HG03354 (cell line): ENCODE measurements at regions not wholly inside any gene's neighbourhood (a gene's known extent, or its start where the extent isn't known, plus 50 kb on each side); places are given as distances from the start of the nearest gene placed in this dataset.
A peak's percentile ranks its signal among the peaks of the same experiment; 100 is the strongest.

Experiments used
- ATAC-seq: cut with Tn5 transposase; IDR thresholded peaks from one replicate; pipeline ENCODE4 v1.9.1; 2021; ENCODE audit warnings: mild to moderate bottlenecking; ENCODE audit not compliant: unreplicated experiment, poor library complexity, severe bottlenecking

DNA sequence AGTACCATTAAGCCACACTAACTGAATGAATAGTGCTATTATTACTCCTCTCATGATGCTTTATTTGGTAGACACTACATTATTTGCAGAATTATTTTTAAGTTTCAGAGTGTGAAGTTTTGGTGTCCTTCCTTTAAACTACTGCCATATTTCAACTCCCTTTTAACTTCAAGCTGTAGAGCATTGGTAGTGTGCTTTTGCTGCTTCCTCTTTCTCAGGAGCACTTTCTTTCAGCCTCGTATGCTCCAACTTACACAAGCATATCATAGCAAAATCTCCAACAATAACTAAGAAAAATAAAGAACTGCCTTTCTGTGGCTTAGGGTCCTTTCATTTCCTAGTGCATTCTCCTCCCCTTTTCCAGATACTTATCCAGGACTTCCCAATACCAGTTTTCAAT, 476.4 kb upstream of the AGTR1 start:
- ATAC-seq = no peak

DNA sequence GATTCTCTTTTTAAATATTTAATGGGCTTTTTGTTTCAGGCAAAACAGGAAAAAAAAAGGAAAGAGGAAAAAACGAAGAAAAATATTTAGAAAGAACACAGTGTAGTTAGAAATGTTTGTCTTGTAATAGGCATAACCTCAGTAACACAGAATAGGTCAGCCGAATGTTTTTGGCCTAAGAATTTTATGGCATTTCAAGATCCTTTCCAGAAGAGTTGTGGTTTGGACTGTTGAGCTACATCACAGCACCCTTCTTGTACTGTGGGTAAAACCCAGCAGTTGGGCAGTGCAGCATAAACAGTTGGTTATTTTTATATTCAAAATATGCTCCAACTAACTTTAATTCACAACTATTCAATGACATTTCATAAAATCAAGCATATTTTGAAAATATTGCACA, 474.4 kb upstream of the AGTR1 start:
- no peak for ATAC-seq

DNA sequence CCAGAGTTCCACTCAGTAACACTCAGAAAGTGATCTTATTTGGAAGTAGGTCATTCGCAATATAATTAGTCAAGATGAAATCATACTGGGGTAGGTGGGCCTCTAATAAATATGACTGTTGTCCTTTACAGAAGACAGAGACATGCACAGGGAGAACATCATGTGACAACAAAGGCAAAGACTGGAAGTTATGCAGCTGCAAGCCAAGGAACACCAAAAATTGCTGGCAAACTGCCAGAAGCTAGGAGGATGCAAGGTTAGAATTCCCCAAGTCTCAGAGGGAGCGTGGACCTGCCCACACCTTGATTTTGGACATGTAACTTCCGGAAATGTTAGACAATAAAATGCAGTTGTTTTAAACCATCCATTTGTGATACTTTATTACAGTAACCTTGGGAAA, 471.5 kb upstream of the AGTR1 start:
- no peak for ATAC-seq

DNA sequence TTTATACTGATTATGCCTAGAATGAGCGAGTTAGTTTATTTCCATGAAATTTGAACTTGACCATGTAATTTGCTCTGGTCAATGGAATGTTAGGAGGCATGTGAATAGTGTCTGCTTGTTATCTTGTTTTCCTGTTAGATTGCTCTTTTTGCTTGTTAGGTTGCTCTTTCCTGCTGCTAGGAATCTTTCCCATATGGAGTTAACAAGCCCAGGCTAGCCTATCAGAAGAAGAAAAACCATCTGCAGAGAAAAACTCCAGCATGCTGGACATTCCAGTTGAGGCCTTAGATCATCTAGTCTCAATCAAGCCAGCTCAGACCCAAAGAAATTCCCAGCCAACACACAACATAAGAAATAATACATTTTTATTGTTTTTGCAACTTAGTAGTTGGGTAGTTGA, 470.2 kb upstream of the AGTR1 start:
- no peak for ATAC-seq

DNA sequence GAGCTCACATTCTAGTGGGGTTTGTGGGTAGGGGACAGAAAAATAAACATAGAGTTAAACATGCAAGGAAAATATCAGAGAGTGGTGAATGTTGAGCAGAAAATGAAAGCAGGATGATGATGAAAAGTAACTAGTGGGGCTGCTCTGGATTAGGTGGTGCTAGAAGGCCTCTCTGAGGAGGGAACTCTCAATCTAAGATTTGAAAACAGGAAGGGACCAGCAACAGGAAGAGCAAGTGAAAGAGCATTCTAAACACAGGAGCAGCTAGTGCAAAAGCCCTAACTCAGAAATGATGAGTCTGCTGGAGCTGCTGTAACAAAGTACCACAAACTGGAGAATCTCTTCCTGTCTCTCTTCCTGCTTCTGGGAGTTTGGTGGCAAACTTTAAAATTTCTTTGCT, 468.6 kb upstream of the AGTR1 start:
- ATAC-seq = peak; percentile 59

DNA sequence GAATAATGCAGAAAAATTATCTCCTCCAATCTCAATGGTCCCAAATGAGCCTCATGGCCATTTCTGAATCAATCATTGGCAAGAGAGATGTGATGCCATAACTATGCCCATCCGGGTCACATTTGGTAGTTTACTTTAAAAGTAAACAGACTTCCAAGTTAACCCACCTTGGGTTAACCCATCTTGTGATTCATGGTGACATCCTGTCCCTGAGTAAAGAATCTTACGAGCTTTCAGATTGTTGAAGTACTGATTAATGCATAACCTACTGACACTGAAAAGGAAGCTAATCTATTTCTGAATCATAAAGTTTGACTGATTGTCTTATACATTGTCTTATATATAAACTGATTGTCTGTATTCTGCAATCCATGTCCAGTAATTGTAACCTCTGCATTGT, 467.2 kb upstream of the AGTR1 start:
- no peak for ATAC-seq

DNA sequence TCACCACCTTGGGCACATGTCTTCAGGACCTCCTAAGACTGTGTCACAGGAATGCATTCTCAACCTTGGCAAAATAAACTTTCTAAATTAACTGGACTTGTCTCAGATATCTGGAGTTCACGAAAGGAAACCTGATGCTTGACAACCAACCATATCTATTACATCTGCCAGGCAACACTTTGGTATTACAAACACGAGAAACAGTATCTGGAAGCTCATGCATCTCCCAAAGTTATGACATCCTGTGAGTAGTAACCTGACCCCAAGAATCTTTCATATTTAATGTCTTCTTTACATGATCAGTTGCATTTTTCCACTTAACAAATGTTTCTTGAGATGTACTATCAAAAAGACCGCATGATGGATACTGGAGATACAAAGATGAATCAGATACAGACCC, 465.3 kb upstream of the AGTR1 start:
- no peak for ATAC-seq

DNA sequence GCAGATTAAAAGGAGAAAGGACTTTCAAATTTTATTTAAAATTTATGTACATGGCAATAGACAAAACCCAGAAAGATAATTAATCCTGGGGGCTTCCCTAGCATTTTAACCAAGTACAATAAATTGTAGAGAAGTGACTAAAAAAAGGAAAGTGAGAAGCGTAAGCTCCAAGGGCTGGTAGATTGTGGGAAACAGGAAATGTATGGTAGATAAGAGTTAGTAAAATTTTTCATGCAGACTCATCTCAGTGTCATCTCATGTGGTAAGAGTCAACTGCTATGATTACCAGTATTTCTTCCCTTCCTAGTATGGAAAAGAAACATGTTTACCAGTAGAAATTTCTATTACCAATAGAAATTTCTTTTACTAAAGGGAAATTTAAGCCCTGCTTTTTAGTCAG, 464.3 kb upstream of the AGTR1 start:
- peak; percentile 50 for ATAC-seq

DNA sequence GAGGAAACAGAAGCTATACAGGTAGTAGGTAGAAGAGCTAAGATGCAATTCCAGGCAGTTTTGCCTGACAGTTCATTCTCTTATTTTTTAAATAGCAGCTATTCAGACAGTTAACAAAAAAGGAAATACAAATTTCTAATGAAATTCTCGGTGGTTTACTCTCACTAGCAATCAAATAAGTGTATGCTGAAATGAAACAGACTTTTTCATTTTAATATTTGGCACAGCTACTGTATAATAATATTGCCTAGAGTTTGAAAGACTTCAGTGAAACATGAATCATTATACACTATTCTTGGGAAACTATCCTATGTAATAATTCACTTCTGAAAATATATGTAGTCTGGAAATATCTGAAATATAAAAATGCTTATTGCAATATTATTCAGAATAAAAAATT, 463.2 kb upstream of the AGTR1 start:
- no peak for ATAC-seq

DNA sequence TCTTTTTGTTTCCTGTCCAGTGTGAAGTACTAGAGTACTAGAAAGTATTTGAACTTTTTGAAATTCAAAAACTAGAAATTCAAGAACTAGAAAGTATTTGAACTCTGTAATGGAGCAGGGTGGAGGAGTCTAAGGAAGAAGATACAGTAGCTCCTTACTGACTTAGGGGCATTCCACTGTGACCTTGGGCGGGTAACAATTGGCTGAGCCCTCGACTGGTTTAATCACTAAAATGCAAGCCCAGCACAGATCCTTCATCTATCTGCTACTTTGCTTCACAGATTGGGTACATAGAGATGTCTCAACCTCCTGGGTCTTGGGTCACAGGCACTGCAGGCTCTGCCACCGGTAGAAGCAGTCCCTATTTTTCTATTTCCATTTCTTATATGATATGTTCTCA, 462.1 kb upstream of the AGTR1 start:
- ATAC-seq = no peak

DNA sequence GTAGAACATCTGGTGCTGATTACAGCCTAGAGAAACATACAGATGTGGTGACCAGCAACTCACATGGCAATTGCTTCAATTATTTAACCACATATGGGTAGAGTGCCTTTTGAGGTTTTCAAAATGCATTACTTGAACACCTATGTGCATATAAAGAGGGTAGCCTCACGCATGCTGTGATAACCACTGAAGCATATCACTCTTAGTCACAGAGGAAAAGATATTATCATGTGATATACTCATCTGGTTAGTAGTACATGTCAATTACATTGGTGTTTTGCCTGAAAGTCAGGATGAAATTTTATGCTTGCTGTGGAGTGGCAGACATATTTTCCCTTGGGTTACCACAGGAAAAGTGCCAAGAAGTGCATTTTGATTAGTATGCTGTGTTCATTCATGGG, 459.3 kb upstream of the AGTR1 start:
- ATAC-seq = no peak

DNA sequence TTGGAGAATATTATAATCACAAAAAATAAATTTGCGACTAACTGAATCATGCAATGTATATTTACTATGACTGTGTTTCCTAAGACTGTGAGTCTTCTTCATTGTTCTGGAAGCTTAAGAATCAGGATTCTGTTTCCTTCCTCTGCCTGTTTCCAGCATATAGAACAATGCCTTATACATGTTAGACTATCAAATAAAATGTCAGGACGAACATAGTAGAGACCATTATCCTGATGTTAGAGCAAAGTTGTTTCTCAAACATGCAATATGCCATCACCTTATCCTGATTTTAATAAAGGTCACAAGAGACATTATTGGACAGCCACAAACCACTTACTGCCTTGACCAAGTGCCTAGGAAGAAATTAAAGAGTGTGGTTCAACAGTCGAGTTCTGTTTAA, 457.4 kb upstream of the AGTR1 start:
- ATAC-seq = no peak

DNA sequence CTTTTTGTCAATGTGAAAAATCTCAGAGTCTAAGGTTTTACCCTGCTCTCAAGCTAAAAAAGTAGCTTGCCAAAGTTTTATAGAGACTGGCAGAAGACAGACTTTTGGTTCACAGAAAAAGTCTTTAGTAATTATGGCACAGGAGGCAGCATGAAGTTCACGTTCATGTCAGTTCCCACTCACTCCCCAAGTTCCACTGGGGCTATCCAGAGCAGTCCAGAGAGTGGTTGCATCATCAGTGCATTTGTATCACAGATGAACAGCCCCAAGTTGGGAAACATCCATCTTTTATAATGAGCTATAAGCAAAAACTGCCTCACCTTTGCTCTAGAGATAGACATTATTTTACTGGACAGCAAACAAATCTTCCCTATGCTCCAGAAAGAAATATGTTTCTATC, 454.1 kb upstream of the AGTR1 start:
- ATAC-seq = no peak

DNA sequence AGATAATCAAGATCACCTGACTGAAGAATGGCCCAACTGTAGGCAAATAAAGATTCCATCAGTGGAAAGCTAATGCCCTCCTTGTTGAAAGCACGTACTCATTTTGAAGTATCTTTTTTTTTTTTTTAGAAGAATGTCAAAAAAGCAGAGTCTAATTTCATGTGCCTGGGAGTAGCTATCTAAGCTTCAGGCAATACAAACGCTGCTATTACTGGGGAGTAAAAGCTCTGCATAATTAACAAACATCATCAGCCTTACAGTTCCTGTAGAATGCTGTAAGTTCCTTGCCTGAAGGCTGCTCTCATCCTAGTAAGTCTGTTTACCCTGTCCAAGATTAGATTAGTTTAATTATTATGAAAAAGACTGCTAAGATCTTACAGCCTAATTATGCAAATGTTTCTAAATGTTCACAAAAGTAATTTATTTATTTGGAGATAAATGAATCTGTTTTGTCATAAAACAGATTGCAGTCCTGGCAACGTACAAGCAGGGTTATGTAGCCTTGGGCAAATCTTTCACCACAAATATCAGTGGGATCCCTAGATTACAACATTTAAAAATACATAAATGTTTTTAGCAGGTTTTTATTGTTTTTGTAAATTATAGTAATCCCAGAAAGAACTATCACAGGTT, 451.3 kb upstream of the AGTR1 start:
- no peak for ATAC-seq

DNA sequence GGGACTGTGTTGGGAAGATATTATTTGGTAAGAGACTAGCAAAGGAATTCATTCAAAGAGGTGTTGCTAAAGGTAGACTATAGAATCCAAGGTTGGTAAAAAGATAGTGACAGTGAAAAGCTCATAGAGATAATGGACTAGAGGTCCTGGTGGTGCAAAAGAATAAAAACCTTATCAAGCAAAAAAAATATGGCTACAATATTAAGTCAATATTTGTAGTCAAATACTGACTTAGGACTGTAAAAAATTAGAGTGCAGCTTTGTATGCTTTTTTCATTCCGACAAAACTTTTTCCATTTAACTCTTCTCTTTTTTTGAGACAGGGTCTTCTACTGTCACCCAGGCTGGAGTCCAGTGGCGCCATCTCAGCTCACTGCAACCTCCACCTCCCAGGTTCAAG, 444.0 kb upstream of the AGTR1 start:
- ATAC-seq = no peak

DNA sequence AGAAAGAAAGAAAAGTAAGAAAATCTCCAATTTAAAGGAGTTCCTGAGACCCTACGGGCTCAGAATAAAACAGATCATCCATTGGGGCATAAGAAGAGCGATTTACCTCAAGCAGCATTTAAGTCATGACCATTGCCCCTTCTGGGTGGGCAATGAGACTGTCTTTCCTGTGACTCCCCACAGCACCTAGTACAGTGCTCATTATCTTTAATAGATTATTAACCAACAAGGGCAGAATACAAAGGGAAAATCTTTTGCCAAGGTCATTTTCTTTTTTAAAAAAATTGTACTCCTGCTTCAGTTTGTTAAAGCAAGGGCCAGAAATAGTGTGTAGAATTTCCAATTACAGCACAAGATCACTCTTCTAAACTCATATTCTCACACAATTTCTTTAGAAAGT, 443.3 kb upstream of the AGTR1 start:
- no peak for ATAC-seq

DNA sequence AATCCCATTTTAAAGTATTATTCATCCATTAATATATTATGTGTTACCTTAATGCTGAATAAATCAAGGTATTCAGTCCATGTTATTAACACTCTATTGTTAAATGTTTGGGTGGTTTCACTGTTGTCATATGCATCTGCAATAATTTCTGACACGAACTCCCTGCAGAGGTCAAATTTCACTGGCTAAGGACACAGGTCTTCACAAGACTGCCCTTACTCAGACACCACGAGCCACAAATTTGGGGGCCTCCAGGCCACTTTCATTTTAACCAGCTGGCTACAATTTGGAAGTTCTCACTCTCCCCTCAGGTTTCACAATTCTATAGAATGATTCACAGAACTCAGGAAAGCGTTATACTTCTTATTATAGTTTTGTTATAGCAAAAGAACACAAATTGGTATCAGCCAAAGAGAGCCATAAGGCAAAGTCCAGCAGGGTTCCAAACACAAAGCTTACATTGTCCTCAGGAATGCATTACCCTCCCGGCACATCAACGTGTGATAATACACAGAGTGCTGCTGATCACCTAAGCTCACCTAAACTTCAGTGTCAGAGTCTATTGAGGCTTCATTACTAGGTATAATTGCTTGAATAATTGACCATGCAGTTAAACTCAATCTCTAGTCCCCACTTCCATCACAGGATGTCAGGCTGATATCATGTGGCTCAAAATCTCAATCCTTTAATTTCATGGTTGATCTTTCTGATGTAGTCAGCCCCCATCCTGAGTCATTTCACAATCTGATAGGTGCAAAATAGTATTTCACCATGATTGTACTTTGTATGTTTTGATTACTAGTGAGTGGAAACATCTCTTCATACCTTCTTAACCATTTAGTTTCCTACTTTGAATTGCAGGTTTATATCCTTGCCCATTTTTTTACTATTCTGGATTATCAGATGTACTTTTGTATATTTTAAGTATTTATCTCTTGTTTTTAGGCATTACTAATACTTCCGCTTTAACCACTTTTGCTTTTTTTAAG, 441.4 kb upstream of the AGTR1 start:
- ATAC-seq = no peak

DNA sequence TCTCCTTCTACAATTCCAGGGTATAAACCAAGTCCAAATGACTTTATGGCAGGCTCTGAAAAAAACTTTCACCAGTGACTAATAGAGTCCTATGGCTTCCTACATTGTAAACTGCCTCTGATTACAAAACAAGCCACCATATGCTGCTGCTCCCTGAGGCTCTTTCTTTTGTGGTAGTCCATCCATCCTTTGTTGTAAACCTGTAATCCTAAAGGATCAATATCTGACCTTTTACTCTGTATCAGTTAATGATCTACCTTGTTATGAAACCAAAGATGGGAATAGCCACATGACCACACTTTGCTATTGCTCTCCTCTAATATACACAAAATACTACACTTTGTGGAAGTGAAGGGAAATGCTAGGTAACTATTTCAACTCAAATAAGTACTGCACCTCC, 434.7 kb upstream of the AGTR1 start:
- ATAC-seq = no peak

DNA sequence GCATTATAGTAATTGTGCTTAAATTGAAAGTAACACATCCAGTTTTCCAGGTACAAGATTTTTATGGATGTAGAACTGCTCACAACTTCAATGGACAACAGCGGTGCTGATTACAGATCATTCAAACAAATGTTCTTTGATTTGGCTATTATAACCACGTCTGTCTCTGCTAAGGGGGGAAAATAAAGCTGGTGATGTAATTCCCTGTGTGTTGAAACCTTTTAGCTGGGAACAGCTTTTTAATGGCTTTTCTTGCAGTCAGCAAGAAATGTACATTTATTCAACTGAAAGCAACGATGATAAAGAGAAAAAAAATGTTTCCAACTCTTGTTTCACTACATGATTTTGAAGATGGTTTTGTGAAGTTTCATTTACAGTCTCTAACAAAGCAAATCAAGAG, 431.9 kb upstream of the AGTR1 start:
- ATAC-seq = no peak

DNA sequence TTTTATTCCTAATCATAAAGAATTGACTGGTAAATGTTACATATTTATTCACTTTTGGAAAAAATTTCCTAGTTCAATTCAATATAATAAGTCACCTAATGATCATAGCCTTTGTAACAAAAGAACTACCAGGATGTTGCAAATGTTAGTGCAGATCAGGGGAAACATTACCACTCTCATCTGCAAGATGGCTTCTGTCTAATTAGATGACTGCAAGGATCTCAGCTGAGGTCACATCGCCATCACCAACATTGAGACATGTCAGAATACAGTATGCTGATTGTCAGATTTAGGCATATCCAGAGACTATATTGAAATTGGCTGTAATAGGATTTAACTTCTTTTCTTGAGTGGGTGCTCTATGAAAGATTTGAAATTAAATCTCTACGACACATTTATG, 431.4 kb upstream of the AGTR1 start:
- ATAC-seq = no peak

DNA sequence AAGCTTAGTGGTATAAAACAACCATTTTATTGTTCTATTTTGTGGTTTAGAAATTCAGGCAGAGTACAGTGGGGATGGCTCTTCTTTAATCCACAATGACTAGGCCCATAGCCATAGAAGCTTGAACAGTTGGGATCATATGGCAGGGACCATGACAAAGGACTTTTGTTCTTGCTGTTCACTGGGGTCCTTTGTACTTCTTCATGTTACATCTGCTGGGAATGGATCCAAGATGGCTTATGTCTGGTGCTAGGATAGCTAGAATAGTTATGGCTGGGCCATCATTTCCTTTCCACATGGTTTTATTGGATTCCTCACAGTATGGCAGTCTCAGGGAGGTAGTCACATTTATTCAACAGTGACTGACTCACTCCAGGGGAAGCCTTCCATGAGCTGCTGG, 427.9 kb upstream of the AGTR1 start:
- ATAC-seq = no peak
